ENCODE measurements at regions not wholly inside any gene's neighbourhood (a gene's known extent, or its start where the extent isn't known, plus 50 kb on each side); places are given as distances from the start of the nearest gene placed in this dataset.

GRCh38 chr7:96901822-96902445 is 103.4 kb upstream of the DLX6 start:
- no peak overlapping the region for H3K4me3 ChIP-seq
- no peak for ATAC-seq
- no peaks in the 10 kb centered on the region for H3K36me3 ChIP-seq
- no peak for DNase-seq
- WGBS (ENCODE audit: insufficient coverage, low coverage, low lambda C conversion rate, missing lambda C conversion rate): 59% methylated on average over 3 of the region's 3 CpGs
- H3K27me3 ChIP-seq: no peaks in the 10 kb centered on the region
- no peak overlapping the region for H3K27ac ChIP-seq
- no peaks in the 10 kb centered on the region for H3K4me1 ChIP-seq
- TF ChIP-seq POLR2A (IDR thresholded peaks at IDR 0.05): no peak
- TF ChIP-seq, protein P1, sequence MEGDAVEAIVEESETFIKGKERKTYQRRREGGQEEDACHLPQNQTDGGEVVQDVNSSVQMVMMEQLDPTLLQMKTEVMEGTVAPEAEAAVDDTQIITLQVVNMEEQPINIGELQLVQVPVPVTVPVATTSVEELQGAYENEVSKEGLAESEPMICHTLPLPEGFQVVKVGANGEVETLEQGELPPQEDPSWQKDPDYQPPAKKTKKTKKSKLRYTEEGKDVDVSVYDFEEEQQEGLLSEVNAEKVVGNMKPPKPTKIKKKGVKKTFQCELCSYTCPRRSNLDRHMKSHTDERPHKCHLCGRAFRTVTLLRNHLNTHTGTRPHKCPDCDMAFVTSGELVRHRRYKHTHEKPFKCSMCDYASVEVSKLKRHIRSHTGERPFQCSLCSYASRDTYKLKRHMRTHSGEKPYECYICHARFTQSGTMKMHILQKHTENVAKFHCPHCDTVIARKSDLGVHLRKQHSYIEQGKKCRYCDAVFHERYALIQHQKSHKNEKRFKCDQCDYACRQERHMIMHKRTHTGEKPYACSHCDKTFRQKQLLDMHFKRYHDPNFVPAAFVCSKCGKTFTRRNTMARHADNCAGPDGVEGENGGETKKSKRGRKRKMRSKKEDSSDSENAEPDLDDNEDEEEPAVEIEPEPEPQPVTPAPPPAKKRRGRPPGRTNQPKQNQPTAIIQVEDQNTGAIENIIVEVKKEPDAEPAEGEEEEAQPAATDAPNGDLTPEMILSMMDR (IDR thresholded peaks at IDR 0.05): no peak
- intact Hi-C loops (cut with DNase I): no loop called here
- no peaks in the 10 kb centered on the region for H3K9me3 ChIP-seq

GRCh38 chr7:96903906-96904305 is 101.4 kb upstream of the DLX6 start:
- Histone ChIP-seq H3K4me3 (no peak overlapping the region), H3K36me3 (no peaks in the 10 kb centered on the region), H3K27me3 (no peaks in the 10 kb centered on the region), H3K4me1 (no peaks in the 10 kb centered on the region), H3K27ac (no peak overlapping the region), H3K9me3 (no peaks in the 10 kb centered on the region)
- no peak for ATAC-seq
- DNase-seq: no peak
- intact Hi-C loops (cut with DNase I): no loop called here
- TF ChIP-seq POLR2A (IDR thresholded peaks at IDR 0.05): no peak
- TF ChIP-seq, protein P1 (IDR thresholded peaks at IDR 0.05): no peak

DNA sequence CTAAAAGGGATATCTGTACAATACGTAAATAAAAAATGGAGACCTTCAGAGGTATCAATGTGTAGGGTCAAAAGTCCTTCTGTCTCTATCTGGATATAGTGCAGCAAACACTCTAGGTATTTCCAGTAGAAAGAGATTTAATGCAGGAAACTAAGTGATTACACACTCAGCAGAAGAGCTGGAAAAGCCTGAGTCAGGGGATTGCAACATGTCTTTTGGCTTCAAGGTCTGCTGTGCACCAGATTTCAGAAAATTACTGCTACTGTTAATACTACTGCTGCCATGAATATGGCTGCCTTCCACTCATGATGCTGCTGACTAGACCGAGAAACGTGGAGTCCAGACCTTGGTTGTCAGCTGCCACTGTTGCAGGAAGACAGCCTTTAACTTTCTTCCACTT is 94.9 kb upstream of the DLX6 start:
- DNase-seq: no peak
- Histone ChIP-seq H3K4me3 (no peak overlapping the region), H3K27me3 (no peaks in the 10 kb centered on the region), H3K36me3 (no peaks in the 10 kb centered on the region), H3K27ac (no peak overlapping the region), H3K4me1 (no peaks in the 10 kb centered on the region), H3K9me3 (no peaks in the 10 kb centered on the region)
- 85% methylated on average over 1 of the region's 3 CpGs for WGBS (ENCODE audit: insufficient coverage, low coverage, low lambda C conversion rate, missing lambda C conversion rate)
- intact Hi-C loops (cut with DNase I): no loop called here
- no peak for TF ChIP-seq POLR2A (IDR thresholded peaks at IDR 0.05)
- TF ChIP-seq, protein P1 (IDR thresholded peaks at IDR 0.05): no peak
- no peak for ATAC-seq

DNA sequence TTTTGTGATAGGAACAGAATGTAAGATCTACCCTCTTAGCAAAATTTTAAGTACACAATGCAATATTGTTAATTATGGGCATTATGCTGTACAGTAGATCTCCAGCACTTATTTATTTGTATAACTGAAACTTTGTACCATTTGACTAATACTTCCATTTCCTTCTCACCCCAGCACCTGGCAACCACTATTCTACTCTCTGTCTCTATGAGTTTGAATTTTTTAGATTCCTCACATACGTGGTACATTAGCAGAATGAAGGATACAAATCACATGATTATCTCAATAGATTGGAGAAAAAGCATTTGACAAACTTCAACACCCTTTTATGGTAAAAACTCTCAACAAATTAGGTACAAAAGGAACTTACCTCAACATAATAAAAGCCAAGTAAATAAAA is 90.3 kb upstream of the DLX6 start:
- no peak for TF ChIP-seq POLR2A (IDR thresholded peaks at IDR 0.05)
- TF ChIP-seq, protein P1 (IDR thresholded peaks at IDR 0.05): no peak
- intact Hi-C loops (cut with DNase I): no loop called here
- 63% methylated on average over 1 of the region's 1 CpG for WGBS (ENCODE audit: insufficient coverage, low coverage, low lambda C conversion rate, missing lambda C conversion rate)

DNA sequence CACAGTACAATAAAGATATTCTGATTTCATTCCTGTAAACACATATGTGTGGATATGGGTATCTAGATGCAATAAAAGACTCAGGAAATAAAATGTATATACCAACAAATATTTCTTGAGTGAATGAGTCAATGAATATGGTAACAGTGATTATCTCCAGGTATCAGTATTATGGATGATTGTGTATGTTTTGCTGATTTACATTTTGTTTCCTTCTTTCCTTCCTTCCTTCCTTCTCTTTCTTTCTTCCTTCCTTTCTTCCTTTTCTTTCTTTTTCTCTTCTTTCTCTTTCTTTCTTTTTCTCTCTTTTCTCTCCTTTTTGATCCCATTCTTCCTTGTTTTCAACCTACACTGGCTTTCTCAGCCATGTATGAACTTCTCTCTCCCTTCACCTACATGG is 85.3 kb upstream of the DLX6 start:
- Histone ChIP-seq H3K4me3 (no peak overlapping the region), H3K4me1 (no peaks in the 10 kb centered on the region), H3K27ac (no peak overlapping the region), H3K36me3 (no peaks in the 10 kb centered on the region), H3K9me3 (no peaks in the 10 kb centered on the region), H3K27me3 (no peaks in the 10 kb centered on the region)
- DNase-seq (no peak), ATAC-seq (no peak)
- intact Hi-C loops (cut with DNase I): no loop called here
- TF ChIP-seq, protein P1 (IDR thresholded peaks at IDR 0.05): no peak
- no peak for TF ChIP-seq POLR2A (IDR thresholded peaks at IDR 0.05)

More for the DNA sequence above, 90.3 kb upstream of the DLX6 start:
- Histone ChIP-seq H3K36me3 (no peaks in the 10 kb centered on the region), H3K4me1 (no peaks in the 10 kb centered on the region), H3K4me3 (no peak overlapping the region), H3K27me3 (no peaks in the 10 kb centered on the region), H3K27ac (no peak overlapping the region), H3K9me3 (no peaks in the 10 kb centered on the region)
- no peak for DNase-seq
- ATAC-seq: no peak

All from right lobe of liver (tissue), 6 donors.